Transverse colon (tissue), 4 donors: ENCODE measurements at regions not wholly inside any gene's neighbourhood (a gene's known extent, or its start where the extent isn't known, plus 50 kb on each side); places are given as distances from the start of the nearest gene placed in this dataset.

Experiments used
- DNase-seq: peaks from one replicate; pipeline ENCODE4 v3.0.0-alpha.2; 2019
- H3K27ac ChIP-seq, 4 donors: fragments of 200-600 bp; sonication (generic); 2 replicates each; pipeline ENCODE4 v1.5.1; 2016 to 2018; ENCODE audit warnings: inconsistent platforms in 4 of 4
- H3K27me3 ChIP-seq: fragments of 200-600 bp; sonication (generic); 2 replicates; pipeline ENCODE4 v1.5.1; 2017; ENCODE audit warnings: inconsistent platforms
- H3K36me3 ChIP-seq, 4 donors: fragments of 200-600 bp; sonication (generic); 2 replicates each; pipeline ENCODE4 v1.5.1; 2017 to 2019; ENCODE audit warnings: inconsistent platforms in 4 of 4
- H3K4me1 ChIP-seq, 4 donors: fragments of 200-600 bp; sonication (generic); 2 replicates each; pipeline ENCODE4 v1.5.1; 2017 to 2020; ENCODE audit warnings: inconsistent platforms in 4 of 4
- H3K4me3 ChIP-seq, 4 donors: fragments of 200-600 bp; sonication (generic); 1 replicate in 1 of 4; 2 replicates in 3 of 4; pipeline versions ENCODE4 v1.5.1 to v1.6.1; 2017 to 2019; ENCODE audit warnings: inconsistent platforms in 4 of 4
- H3K9me3 ChIP-seq, 2 donors: fragments of 200-600 bp; sonication (generic); 2 replicates each; pipeline ENCODE4 v1.5.1; 2017 to 2019; ENCODE audit warnings: inconsistent platforms in 2 of 2
- CTCF ChIP-seq, 5 experiments: fragments of 200-600 bp in 3 of 5; fragments of 450-650 bp in 2 of 5; sonication (generic) in 3 of 5; IDR thresholded peaks; 1 replicate in 2 of 5; 2 replicates in 3 of 5; pipeline ENCODE4 v1.5.1; 2016 to 2017; ENCODE audit warnings: antibody characterized with exemption in 5 of 5, inconsistent platforms in 3 of 5, mild to moderate bottlenecking in 2 of 5, moderate library complexity in 1 of 5
- EP300 ChIP-seq: sonication (generic); formaldehyde crosslinking; IDR thresholded peaks from one replicate; pipeline ENCODE4 v1.6.1; 2017; ENCODE audit warnings: antibody characterized with exemption, low read depth
- POLR2A ChIP-seq: fragments of 450-650 bp; IDR thresholded peaks from one replicate; pipeline ENCODE4 v1.6.1; 2016; ENCODE audit warnings: antibody characterized with exemption, mild to moderate bottlenecking, moderate library complexity
- POLR2AphosphoS5 ChIP-seq, 3 donors: sonication (generic); formaldehyde crosslinking; IDR thresholded peaks; one replicate each; pipeline ENCODE4 v1.6.1; 2016; ENCODE audit warnings: antibody characterized with exemption in 3 of 3
- WGBS, 2 donors: methylation state at CpG; one replicate each; pipeline ENCODE4 v1.1.5; 2018; ENCODE audit warnings: low coverage in 1 of 2; 5-methylcytosine and 5-hydroxymethylcytosine counted together
- in situ Hi-C, 4 donors: fragments of 200-750 bp; cut with MboI; loops; one replicate each; pipeline versions ENCODE4 v1.15.0 to v1.15.1; 2017; ENCODE audit warnings: low sequenced_read_pairs in 3 of 4, low pct_ligation_motif_present in 1 of 4, low pct_unique_long_range_greater_than_20kb in 1 of 4
- intact Hi-C: fragments of 100-400 bp; cut with DNase I; formaldehyde crosslinking; loops from one replicate; pipeline ENCODE4 v1.15.1; 2023; ENCODE audit warnings: low total_unique reads

- intact Hi-C loops (loop anchor here (2.0 to 5.0 kb wide), 2 partner anchors 72 to 88 kb away; partner anchors contain the start of gene ATL2), in situ Hi-C loops (no loop called here)
- DNase-seq = no peak
- H3K4me3 ChIP-seq = no peak overlapping the region
- peaks cover 5 to 63% (median 18%) of the 10 kb centered on the region in 4 donors for H3K4me1 ChIP-seq
- no peaks in the 10 kb centered on the region for H3K9me3 ChIP-seq
- peak overlapping the region; percentile 61 to 81 (median 77) for H3K27ac ChIP-seq
- H3K36me3 ChIP-seq = no peaks in the 10 kb centered on the region
- WGBS, 2 donors = 80 to 89% methylated on average over 1 to 9 of the region's 9 CpGs
- H3K27me3 ChIP-seq = no peaks in the 10 kb centered on the region
- no peak for TF ChIP-seq POLR2A
- TF ChIP-seq EP300 = no peak
- TF ChIP-seq POLR2AphosphoS5 (IDR thresholded peaks at IDR 0.05) = no peak
- no peak for TF ChIP-seq CTCF (IDR thresholded peaks at IDR 0.05)
Observed at GRCh38 chr2:38464971-38465788, 88.1 kb upstream of the ATL2 start.

GRCh38 chr2:38463752-38464151, 86.7 kb upstream of the ATL2 start:
- H3K4me1 ChIP-seq = peaks cover 5 to 66% (median 18%) of the 10 kb centered on the region in 4 donors
- in situ Hi-C loops = no loop called here
- H3K9me3 ChIP-seq = no peaks in the 10 kb centered on the region
- WGBS, 2 donors = 82 to 84% methylated on average over 4 of the region's 4 CpGs
- TF ChIP-seq EP300 (no peak), CTCF (IDR thresholded peaks at IDR 0.05) (no peak), POLR2AphosphoS5 (IDR thresholded peaks at IDR 0.05) (no peak), POLR2A (no peak)
- no peak for DNase-seq
- H3K27ac ChIP-seq = peak overlapping the region; percentile 19 to 81 (median 76)
- no peaks in the 10 kb centered on the region for H3K36me3 ChIP-seq
- H3K4me3 ChIP-seq = no peak overlapping the region
- no peaks in the 10 kb centered on the region for H3K27me3 ChIP-seq
- intact Hi-C loops = loop anchor here (2.0 kb wide), 1 partner anchor 87 kb away; the partner anchor contains the start of gene ATL2

GRCh38 chr2:38462121-38462661, 85.1 kb upstream of the ATL2 start:
- peak; percentile 62 for DNase-seq
- in situ Hi-C loops (no loop called here), intact Hi-C loops (no loop called here)
- Histone ChIP-seq H3K4me1 (peaks cover 5 to 52% (median 18%) of the 10 kb centered on the region in 4 donors), H3K36me3 (no peaks in the 10 kb centered on the region), H3K27ac (peak overlapping the region; percentile 66 to 81 (median 76)), H3K9me3 (no peaks in the 10 kb centered on the region), H3K4me3 (no peak overlapping the region), H3K27me3 (no peaks in the 10 kb centered on the region)
- TF ChIP-seq EP300 (no peak), POLR2A (no peak), POLR2AphosphoS5 (IDR thresholded peaks at IDR 0.05) (no peak), CTCF (IDR thresholded peaks at IDR 0.05) (no peak)
- WGBS, 2 donors = 12 to 44% methylated on average over 3 to 7 of the region's 7 CpGs

GRCh38 chr2:38461470-38461869, 84.4 kb upstream of the ATL2 start:
- Histone ChIP-seq H3K27me3 (no peaks in the 10 kb centered on the region), H3K27ac (peak overlapping the region in 3 of 4 donors; percentile 66 to 79 (median 74)), H3K4me1 (peaks cover 5 to 47% (median 18%) of the 10 kb centered on the region in 4 donors), H3K36me3 (no peaks in the 10 kb centered on the region), H3K9me3 (no peaks in the 10 kb centered on the region), H3K4me3 (no peak overlapping the region)
- WGBS, 2 donors = 47 to 50% methylated on average over 1 of the region's 1 CpG
- intact Hi-C loops (no loop called here), in situ Hi-C loops (no loop called here)
- TF ChIP-seq CTCF (IDR thresholded peaks at IDR 0.05) (no peak), EP300 (no peak), POLR2A (no peak), POLR2AphosphoS5 (IDR thresholded peaks at IDR 0.05) (no peak)
- DNase-seq = no peak
